ENCODE measurements at regions not wholly inside any gene's neighbourhood (a gene's known extent, or its start where the extent isn't known, plus 50 kb on each side); places are given as distances from the start of the nearest gene placed in this dataset.

DNA sequence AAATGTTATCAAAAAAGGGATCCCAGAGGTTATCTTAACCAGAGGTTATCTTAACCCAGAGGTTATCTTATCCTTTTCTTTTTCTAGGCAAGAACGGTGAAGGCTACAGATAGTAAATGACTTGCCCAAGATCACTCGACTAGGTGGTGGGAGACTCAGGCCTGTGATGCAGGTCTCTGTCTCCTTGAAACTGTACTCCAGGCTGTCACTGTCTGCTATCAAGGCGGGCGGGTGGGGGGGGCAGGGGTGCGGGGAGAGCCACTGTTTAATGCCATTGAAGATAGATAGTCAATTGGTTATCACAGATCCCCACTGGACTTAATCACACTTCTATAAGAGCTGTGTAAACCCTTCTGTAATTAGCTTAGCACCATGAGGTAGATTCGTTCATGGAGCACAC, 315.9 kb upstream of the TCF4 start:
- TF ChIP-seq, protein P1, sequence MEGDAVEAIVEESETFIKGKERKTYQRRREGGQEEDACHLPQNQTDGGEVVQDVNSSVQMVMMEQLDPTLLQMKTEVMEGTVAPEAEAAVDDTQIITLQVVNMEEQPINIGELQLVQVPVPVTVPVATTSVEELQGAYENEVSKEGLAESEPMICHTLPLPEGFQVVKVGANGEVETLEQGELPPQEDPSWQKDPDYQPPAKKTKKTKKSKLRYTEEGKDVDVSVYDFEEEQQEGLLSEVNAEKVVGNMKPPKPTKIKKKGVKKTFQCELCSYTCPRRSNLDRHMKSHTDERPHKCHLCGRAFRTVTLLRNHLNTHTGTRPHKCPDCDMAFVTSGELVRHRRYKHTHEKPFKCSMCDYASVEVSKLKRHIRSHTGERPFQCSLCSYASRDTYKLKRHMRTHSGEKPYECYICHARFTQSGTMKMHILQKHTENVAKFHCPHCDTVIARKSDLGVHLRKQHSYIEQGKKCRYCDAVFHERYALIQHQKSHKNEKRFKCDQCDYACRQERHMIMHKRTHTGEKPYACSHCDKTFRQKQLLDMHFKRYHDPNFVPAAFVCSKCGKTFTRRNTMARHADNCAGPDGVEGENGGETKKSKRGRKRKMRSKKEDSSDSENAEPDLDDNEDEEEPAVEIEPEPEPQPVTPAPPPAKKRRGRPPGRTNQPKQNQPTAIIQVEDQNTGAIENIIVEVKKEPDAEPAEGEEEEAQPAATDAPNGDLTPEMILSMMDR (IDR thresholded peaks at IDR 0.05; ENCODE audit: insufficient read depth, low read length, poor library complexity, severe bottlenecking), result no peak
- no peak for TF ChIP-seq EZH2phosphoT487 (conservative IDR thresholded peaks at IDR 0.05; ENCODE audit: low read length)

Data from SU-DHL-6 (cell line).